ENCODE measurements at regions not wholly inside any gene's neighbourhood (a gene's known extent, or its start where the extent isn't known, plus 50 kb on each side); places are given as distances from the start of the nearest gene placed in this dataset.

GRCh38 chr18:63065172-63065571 lies 254.4 kb downstream of the BCL2 start:
- no peaks in the 10 kb centered on the region for H3K27me3 ChIP-seq (ENCODE audit: control insufficient read depth, insufficient read depth, low read length)
- no peak overlapping the region for H3K4me3 ChIP-seq (ENCODE audit: low read length)
- no peaks in the 10 kb centered on the region for H3K4me1 ChIP-seq (ENCODE audit: control insufficient read depth, insufficient read depth, low read length)
- no peaks in the 10 kb centered on the region for H3K9me3 ChIP-seq (ENCODE audit: control insufficient read depth, insufficient read depth, low read length)
- no peaks in the 10 kb centered on the region for H3K36me3 ChIP-seq (ENCODE audit: control insufficient read depth, insufficient read depth, low read length)
- H3K4me3 Mint-ChIP-seq = no peak overlapping the region
- peaks cover 0 to 7% of the 10 kb centered on the region in 2 donors for H3K4me1 Mint-ChIP-seq
- no peaks in the 10 kb centered on the region for H3K36me3 Mint-ChIP-seq
- TF ChIP-seq CTCF (IDR thresholded peaks at IDR 0.05) = no peak
- no peaks in the 10 kb centered on the region for H3K9me3 Mint-ChIP-seq
- H3K27me3 Mint-ChIP-seq (ENCODE audit: low read depth in 2 of 2) = no peaks in the 10 kb centered on the region
- intact Hi-C loops (cut with micrococcal nuclease) = no loop called here
- ATAC-seq = no peak
- no peak overlapping the region for H3K27ac ChIP-seq (ENCODE audit: low read length)
- H3K27ac Mint-ChIP-seq = no peak overlapping the region
- DNase-seq = no peak
- 80% methylated on average over 10 of the region's 10 CpGs for WGBS (ENCODE audit: insufficient coverage)

- Histone ChIP-seq H3K27ac (ENCODE audit: low read length) (no peak overlapping the region), H3K9me3 (ENCODE audit: control insufficient read depth, insufficient read depth, low read length) (no peaks in the 10 kb centered on the region), H3K36me3 (ENCODE audit: control insufficient read depth, insufficient read depth, low read length) (no peaks in the 10 kb centered on the region), H3K4me1 (ENCODE audit: control insufficient read depth, insufficient read depth, low read length) (no peaks in the 10 kb centered on the region), H3K27me3 (ENCODE audit: control insufficient read depth, insufficient read depth, low read length) (no peaks in the 10 kb centered on the region), H3K4me3 (ENCODE audit: low read length) (no peak overlapping the region)
- no peaks in the 10 kb centered on the region for H3K36me3 Mint-ChIP-seq
- H3K4me3 Mint-ChIP-seq = no peak overlapping the region
- H3K9me3 Mint-ChIP-seq = no peaks in the 10 kb centered on the region
- WGBS (ENCODE audit: insufficient coverage) = 88% methylated on average over 10 of the region's 10 CpGs
- no peak for TF ChIP-seq CTCF (IDR thresholded peaks at IDR 0.05)
- H3K27me3 Mint-ChIP-seq (ENCODE audit: low read depth in 2 of 2) = no peaks in the 10 kb centered on the region
- H3K4me1 Mint-ChIP-seq = peaks cover 0 to 7% of the 10 kb centered on the region in 2 donors
- H3K27ac Mint-ChIP-seq = no peak overlapping the region
- no peak for DNase-seq
- intact Hi-C loops (cut with micrococcal nuclease) = no loop called here
- ATAC-seq = no peak
Observed at GRCh38 chr18:63063171-63063570, 256.4 kb downstream of the BCL2 start.

GRCh38 chr18:63062246-63062645 lies 257.3 kb downstream of the BCL2 start:
- no peaks in the 10 kb centered on the region for H3K36me3 ChIP-seq (ENCODE audit: control insufficient read depth, insufficient read depth, low read length)
- intact Hi-C loops (cut with micrococcal nuclease) = no loop called here
- no peak overlapping the region for H3K27ac ChIP-seq (ENCODE audit: low read length)
- no peak for DNase-seq
- Mint-ChIP-seq H3K27me3 (ENCODE audit: low read depth in 2 of 2) (no peaks in the 10 kb centered on the region), H3K27ac (no peak overlapping the region), H3K9me3 (no peaks in the 10 kb centered on the region), H3K4me1 (no peaks in the 10 kb centered on the region), H3K36me3 (no peaks in the 10 kb centered on the region), H3K4me3 (no peak overlapping the region)
- ATAC-seq = no peak
- H3K4me3 ChIP-seq (ENCODE audit: low read length) = no peak overlapping the region
- no peaks in the 10 kb centered on the region for H3K9me3 ChIP-seq (ENCODE audit: control insufficient read depth, insufficient read depth, low read length)
- H3K27me3 ChIP-seq (ENCODE audit: control insufficient read depth, insufficient read depth, low read length) = no peaks in the 10 kb centered on the region
- WGBS (ENCODE audit: insufficient coverage) = 92% methylated on average over 4 of the region's 4 CpGs
- no peak for TF ChIP-seq CTCF (IDR thresholded peaks at IDR 0.05)
- no peaks in the 10 kb centered on the region for H3K4me1 ChIP-seq (ENCODE audit: control insufficient read depth, insufficient read depth, low read length)

GRCh38 chr18:63061303-63061702 lies 258.3 kb downstream of the BCL2 start:
- no peaks in the 10 kb centered on the region for H3K36me3 Mint-ChIP-seq

More at GRCh38 chr18:63061303-63061702, 258.3 kb downstream of the BCL2 start:
- H3K36me3 ChIP-seq (ENCODE audit: control insufficient read depth, insufficient read depth, low read length) = no peaks in the 10 kb centered on the region
- H3K4me1 ChIP-seq (ENCODE audit: control insufficient read depth, insufficient read depth, low read length) = no peaks in the 10 kb centered on the region
- Mint-ChIP-seq H3K9me3 (no peaks in the 10 kb centered on the region), H3K4me3 (no peak overlapping the region), H3K27me3 (ENCODE audit: low read depth in 2 of 2) (no peaks in the 10 kb centered on the region), H3K4me1 (no peaks in the 10 kb centered on the region), H3K27ac (no peak overlapping the region)
- 91% methylated on average over 6 of the region's 6 CpGs for WGBS (ENCODE audit: insufficient coverage)
- no peaks in the 10 kb centered on the region for H3K27me3 ChIP-seq (ENCODE audit: control insufficient read depth, insufficient read depth, low read length)
- no peak overlapping the region for H3K27ac ChIP-seq (ENCODE audit: low read length)
- no peak overlapping the region for H3K4me3 ChIP-seq (ENCODE audit: low read length)
- no peaks in the 10 kb centered on the region for H3K9me3 ChIP-seq (ENCODE audit: control insufficient read depth, insufficient read depth, low read length)
- intact Hi-C loops (cut with micrococcal nuclease) = no loop called here
- no peak for TF ChIP-seq CTCF (IDR thresholded peaks at IDR 0.05)
- ATAC-seq (no peak), DNase-seq (no peak)

Data from natural killer cell (primary cell).